ENCODE measurements at regions not wholly inside any gene's neighbourhood (a gene's known extent, or its start where the extent isn't known, plus 50 kb on each side); places are given as distances from the start of the nearest gene placed in this dataset.

DNA sequence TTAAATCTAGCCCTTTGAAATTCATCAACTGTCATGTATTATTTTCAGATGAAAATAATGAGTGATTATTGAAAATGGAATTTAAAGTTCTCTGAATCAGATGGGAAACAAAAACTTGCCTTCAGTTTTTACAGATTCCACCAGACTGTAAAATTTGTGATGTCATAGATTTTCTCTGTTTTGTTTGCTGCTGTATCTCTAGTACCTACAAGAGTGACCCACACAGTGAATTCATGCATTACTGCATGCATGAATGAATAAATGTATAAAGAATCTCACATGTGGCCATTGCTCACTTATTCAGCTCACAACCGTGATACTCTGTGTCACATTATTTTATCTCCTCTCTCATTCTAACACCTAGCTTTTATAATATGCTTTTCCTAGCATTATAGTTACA is 532.2 kb upstream of the AGA start:
- TF ChIP-seq, protein P1, sequence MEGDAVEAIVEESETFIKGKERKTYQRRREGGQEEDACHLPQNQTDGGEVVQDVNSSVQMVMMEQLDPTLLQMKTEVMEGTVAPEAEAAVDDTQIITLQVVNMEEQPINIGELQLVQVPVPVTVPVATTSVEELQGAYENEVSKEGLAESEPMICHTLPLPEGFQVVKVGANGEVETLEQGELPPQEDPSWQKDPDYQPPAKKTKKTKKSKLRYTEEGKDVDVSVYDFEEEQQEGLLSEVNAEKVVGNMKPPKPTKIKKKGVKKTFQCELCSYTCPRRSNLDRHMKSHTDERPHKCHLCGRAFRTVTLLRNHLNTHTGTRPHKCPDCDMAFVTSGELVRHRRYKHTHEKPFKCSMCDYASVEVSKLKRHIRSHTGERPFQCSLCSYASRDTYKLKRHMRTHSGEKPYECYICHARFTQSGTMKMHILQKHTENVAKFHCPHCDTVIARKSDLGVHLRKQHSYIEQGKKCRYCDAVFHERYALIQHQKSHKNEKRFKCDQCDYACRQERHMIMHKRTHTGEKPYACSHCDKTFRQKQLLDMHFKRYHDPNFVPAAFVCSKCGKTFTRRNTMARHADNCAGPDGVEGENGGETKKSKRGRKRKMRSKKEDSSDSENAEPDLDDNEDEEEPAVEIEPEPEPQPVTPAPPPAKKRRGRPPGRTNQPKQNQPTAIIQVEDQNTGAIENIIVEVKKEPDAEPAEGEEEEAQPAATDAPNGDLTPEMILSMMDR (IDR thresholded peaks at IDR 0.05), result no peak
- TF ChIP-seq POLR2AphosphoS5 (IDR thresholded peaks at IDR 0.05; ENCODE audit: insufficient read depth in 1 of 2, low read depth in 1 of 2) (no peak), POLR2A (IDR thresholded peaks at IDR 0.05) (no peak)
- Histone ChIP-seq H3K27me3 (no peaks in the 10 kb centered on the region), H3K36me3 (no peaks in the 10 kb centered on the region), H3K27ac (no peak overlapping the region), H3K9me3 (no peaks in the 10 kb centered on the region), H3K4me1 (no peaks in the 10 kb centered on the region), H3K4me3 (no peak overlapping the region)
- intact Hi-C loops (cut with DNase I), result no loop called here
- DNase-seq (ENCODE audit: extremely low spot score in 2 of 2), result no peak

GRCh38 chr4:177975315-177975987 is 533.2 kb upstream of the AGA start:
- TF ChIP-seq POLR2AphosphoS5 (IDR thresholded peaks at IDR 0.05; ENCODE audit: insufficient read depth in 1 of 2, low read depth in 1 of 2) (no peak), POLR2A (IDR thresholded peaks at IDR 0.05) (no peak)
- TF ChIP-seq, protein P1 (IDR thresholded peaks at IDR 0.05), result no peak
- intact Hi-C loops (cut with DNase I), result no loop called here

DNA sequence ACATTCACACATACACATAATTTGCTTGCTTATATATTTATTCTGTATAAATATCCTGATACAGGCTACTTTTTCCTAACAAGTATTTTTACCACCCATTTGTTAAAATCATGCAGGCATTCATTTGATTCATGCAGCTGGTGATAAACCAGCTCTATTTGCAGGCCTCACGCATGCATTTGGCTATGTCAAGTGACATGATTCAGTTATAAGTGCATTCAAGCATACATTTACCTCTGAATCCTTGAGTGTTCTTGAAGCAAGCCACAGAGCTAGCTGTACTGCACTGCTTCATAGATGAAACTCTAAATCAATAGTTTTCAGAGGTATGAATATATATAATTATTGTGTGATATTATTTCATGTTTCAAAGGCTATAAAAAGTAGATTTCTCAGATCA is 544.0 kb upstream of the AGA start:
- no peaks in the 10 kb centered on the region for H3K27me3 ChIP-seq
- no peaks in the 10 kb centered on the region for H3K36me3 ChIP-seq
- H3K9me3 ChIP-seq, result no peaks in the 10 kb centered on the region
- H3K4me3 ChIP-seq, result no peak overlapping the region
- H3K4me1 ChIP-seq, result no peaks in the 10 kb centered on the region
- TF ChIP-seq POLR2A (IDR thresholded peaks at IDR 0.05) (no peak), POLR2AphosphoS5 (IDR thresholded peaks at IDR 0.05; ENCODE audit: insufficient read depth in 1 of 2, low read depth in 1 of 2) (no peak)
- TF ChIP-seq, protein P1 (IDR thresholded peaks at IDR 0.05), result no peak
- no peak overlapping the region for H3K27ac ChIP-seq
- no peak for DNase-seq (ENCODE audit: extremely low spot score in 2 of 2)
- intact Hi-C loops (cut with DNase I), result no loop called here

More at GRCh38 chr4:177975315-177975987, 533.2 kb upstream of the AGA start:
- Histone ChIP-seq H3K4me3 (no peak overlapping the region), H3K4me1 (no peaks in the 10 kb centered on the region), H3K36me3 (no peaks in the 10 kb centered on the region), H3K9me3 (no peaks in the 10 kb centered on the region), H3K27me3 (no peaks in the 10 kb centered on the region), H3K27ac (no peak overlapping the region)
- no peak for DNase-seq (ENCODE audit: extremely low spot score in 2 of 2)

DNA sequence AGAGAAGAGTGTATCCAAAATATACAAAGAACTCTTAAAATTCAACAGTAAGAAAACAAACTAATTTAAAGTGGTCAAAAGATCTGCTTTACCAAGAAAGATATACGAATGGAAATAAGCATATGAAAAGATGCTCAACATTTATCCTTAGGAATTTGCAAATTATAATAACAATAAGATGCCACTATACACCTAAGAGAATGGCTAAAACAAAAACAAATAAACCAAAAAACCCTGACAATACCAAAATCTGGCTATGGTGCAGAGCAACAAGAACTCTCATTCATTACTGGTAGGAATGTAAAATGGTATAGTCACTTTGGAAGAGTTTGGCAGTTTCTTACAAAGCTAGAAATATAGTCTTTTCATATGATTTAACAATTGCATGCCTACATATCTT is 545.7 kb upstream of the AGA start:
- no peaks in the 10 kb centered on the region for H3K36me3 ChIP-seq
- H3K9me3 ChIP-seq, result no peaks in the 10 kb centered on the region
- no peaks in the 10 kb centered on the region for H3K27me3 ChIP-seq
- intact Hi-C loops (cut with DNase I), result no loop called here
- no peaks in the 10 kb centered on the region for H3K4me1 ChIP-seq
- H3K27ac ChIP-seq, result no peak overlapping the region
- DNase-seq (ENCODE audit: extremely low spot score in 2 of 2), result no peak
- no peak overlapping the region for H3K4me3 ChIP-seq
- TF ChIP-seq, protein P1 (IDR thresholded peaks at IDR 0.05), result no peak
- no peak for TF ChIP-seq POLR2A (IDR thresholded peaks at IDR 0.05)
- TF ChIP-seq POLR2AphosphoS5 (IDR thresholded peaks at IDR 0.05; ENCODE audit: insufficient read depth in 1 of 2, low read depth in 1 of 2), result no peak

- no peak for DNase-seq (ENCODE audit: extremely low spot score in 2 of 2)
- Histone ChIP-seq H3K27ac (no peak overlapping the region), H3K36me3 (no peaks in the 10 kb centered on the region), H3K4me3 (no peak overlapping the region), H3K27me3 (no peaks in the 10 kb centered on the region), H3K9me3 (no peaks in the 10 kb centered on the region), H3K4me1 (no peaks in the 10 kb centered on the region)
- intact Hi-C loops (cut with DNase I), result no loop called here
- TF ChIP-seq POLR2AphosphoS5 (IDR thresholded peaks at IDR 0.05; ENCODE audit: insufficient read depth in 1 of 2, low read depth in 1 of 2) (no peak), POLR2A (IDR thresholded peaks at IDR 0.05) (no peak)
- TF ChIP-seq, protein P1 (IDR thresholded peaks at IDR 0.05), result no peak
Measured at GRCh38 chr4:177989503-177990201, 547.4 kb upstream of the AGA start.

Measured in vagina (tissue), 2 donors.